Nephron (organoid): ENCODE measurements at regions not wholly inside any gene's neighbourhood (a gene's known extent, or its start where the extent isn't known, plus 50 kb on each side); places are given as distances from the start of the nearest gene placed in this dataset.

Experiments used
- H3K27ac Mint-ChIP-seq, 3 experiments: 2 replicates each; pipeline ENCODE4 v1.8.0; 2020; ENCODE audit warnings: mixed read lengths in 3 of 3, mild to moderate bottlenecking in 2 of 3, moderate library complexity in 1 of 3
- H3K27me3 Mint-ChIP-seq: 2 replicates; pipeline ENCODE4 v1.8.0; 2021; ENCODE audit warnings: low read depth, mild to moderate bottlenecking, moderate library complexity, mixed read lengths
- H3K36me3 Mint-ChIP-seq: 2 replicates; pipeline ENCODE4 v1.8.0; 2020; ENCODE audit warnings: low read depth, mixed read lengths
- H3K4me1 Mint-ChIP-seq: 2 replicates; pipeline ENCODE4 v1.8.0; 2020; ENCODE audit warnings: mixed read lengths
- H3K4me3 Mint-ChIP-seq, 3 experiments: 2 replicates each; pipeline ENCODE4 v1.8.0; 2020; ENCODE audit warnings: mild to moderate bottlenecking in 3 of 3, mixed read lengths in 3 of 3, moderate library complexity in 2 of 3
- H3K9me3 Mint-ChIP-seq: 2 replicates; pipeline ENCODE4 v1.8.0; 2020; ENCODE audit warnings: mixed read lengths
- CTCF ChIP-seq, 3 experiments: fragments of 200-600 bp; sonication (generic); IDR thresholded peaks; one replicate each; pipeline ENCODE4 v1.5.0; 2021; ENCODE audit warnings: antibody characterized with exemption in 3 of 3; ENCODE audit not compliant: unreplicated experiment in 3 of 3

GRCh38 chr5:57618767-57619381 is 136.3 kb upstream of the ACTBL2 start:
- Mint-ChIP-seq H3K36me3 (no peaks in the 10 kb centered on the region), H3K4me3 (no peak overlapping the region), H3K4me1 (peaks cover 18% of the 10 kb centered on the region), H3K9me3 (peaks cover 2% of the 10 kb centered on the region), H3K27me3 (no peaks in the 10 kb centered on the region), H3K27ac (no peak overlapping the region)
- TF ChIP-seq CTCF (IDR thresholded peaks at IDR 0.05; ENCODE audit: unreplicated experiment in 3 of 3): no peak

- Mint-ChIP-seq H3K27me3 (no peaks in the 10 kb centered on the region), H3K27ac (peak overlapping the region; percentile 19 to 69 (median 66)), H3K4me3 (no peak overlapping the region), H3K9me3 (peaks cover under 1% of the 10 kb centered on the region), H3K4me1 (peaks cover 41% of the 10 kb centered on the region), H3K36me3 (no peaks in the 10 kb centered on the region)
- TF ChIP-seq CTCF (IDR thresholded peaks at IDR 0.05; ENCODE audit: unreplicated experiment in 3 of 3): no peak
Observed at GRCh38 chr5:57613741-57614140, 131.1 kb upstream of the ACTBL2 start.

- Mint-ChIP-seq H3K9me3 (peaks cover 9% of the 10 kb centered on the region), H3K27ac (peak overlapping the region in 2 of 3 experiments; percentile 1 to 7)
Observed at GRCh38 chr5:57611177-57611576, 128.6 kb upstream of the ACTBL2 start.

GRCh38 chr5:57608542-57608941 is 125.9 kb upstream of the ACTBL2 start:
- H3K4me1 Mint-ChIP-seq: peaks cover 19% of the 10 kb centered on the region
- no peak overlapping the region for H3K27ac Mint-ChIP-seq
- peaks cover 4% of the 10 kb centered on the region for H3K36me3 Mint-ChIP-seq
- no peaks in the 10 kb centered on the region for H3K27me3 Mint-ChIP-seq
- no peak for TF ChIP-seq CTCF (IDR thresholded peaks at IDR 0.05; ENCODE audit: unreplicated experiment in 3 of 3)
- H3K9me3 Mint-ChIP-seq: peaks cover 9% of the 10 kb centered on the region
- H3K4me3 Mint-ChIP-seq: no peak overlapping the region

More at GRCh38 chr5:57611177-57611576, 128.6 kb upstream of the ACTBL2 start:
- H3K27me3 Mint-ChIP-seq: no peaks in the 10 kb centered on the region
- peaks cover 4% of the 10 kb centered on the region for H3K36me3 Mint-ChIP-seq
- no peak overlapping the region for H3K4me3 Mint-ChIP-seq
- no peak for TF ChIP-seq CTCF (IDR thresholded peaks at IDR 0.05; ENCODE audit: unreplicated experiment in 3 of 3)
- peaks cover 41% of the 10 kb centered on the region for H3K4me1 Mint-ChIP-seq

- Mint-ChIP-seq H3K9me3 (no peaks in the 10 kb centered on the region), H3K36me3 (no peaks in the 10 kb centered on the region), H3K4me1 (peaks cover 13% of the 10 kb centered on the region), H3K4me3 (no peak overlapping the region), H3K27me3 (peaks cover 4% of the 10 kb centered on the region), H3K27ac (no peak overlapping the region)
- TF ChIP-seq CTCF (IDR thresholded peaks at IDR 0.05; ENCODE audit: unreplicated experiment in 3 of 3): no peak
Observed at GRCh38 chr5:57601996-57602395, 119.4 kb upstream of the ACTBL2 start.

- H3K27ac Mint-ChIP-seq: peak overlapping the region; percentile 4 to 34 (median 29)
- no peaks in the 10 kb centered on the region for H3K36me3 Mint-ChIP-seq
- H3K4me3 Mint-ChIP-seq: no peak overlapping the region
- peaks cover 4% of the 10 kb centered on the region for H3K27me3 Mint-ChIP-seq
- no peak for TF ChIP-seq CTCF (IDR thresholded peaks at IDR 0.05; ENCODE audit: unreplicated experiment in 3 of 3)
- no peaks in the 10 kb centered on the region for H3K9me3 Mint-ChIP-seq
- H3K4me1 Mint-ChIP-seq: peaks cover 30% of the 10 kb centered on the region
Observed at GRCh38 chr5:57600321-57600720, 117.7 kb upstream of the ACTBL2 start.
